Amygdala (tissue), 56 donors: ENCODE measurements at regions not wholly inside any gene's neighbourhood (a gene's known extent, or its start where the extent isn't known, plus 50 kb on each side); places are given as distances from the start of the nearest gene placed in this dataset.
A peak's percentile ranks its signal among the peaks of the same experiment; 100 is the strongest.
"Not testable (repeated sequence)": the region's sequence is repeated elsewhere in the genome, so short reads cannot be mapped to it uniquely, and the experiment has no call there.

Experiments used
- DNase-seq, 56 donors: peaks; one replicate each; lab custom pipeline; 2025; lab: John Stamatoyannopoulos, UW

- DNase-seq: no peak
Observed at GRCh38 chr12:127107744-127108143, 1159.2 kb upstream of the TMEM132C start.

- DNase-seq: peak in 33 of 56 donors; percentile 0 to 76 (median 22)
Observed at GRCh38 chr12:127108360-127109215, 1158.4 kb upstream of the TMEM132C start.

- DNase-seq: no peak
Observed at GRCh38 chr12:127113945-127114344, 1153.0 kb upstream of the TMEM132C start.

- no peak for DNase-seq
Observed at GRCh38 chr12:127115468-127116035, 1151.4 kb upstream of the TMEM132C start.

GRCh38 chr12:127118251-127118650 is 1148.7 kb upstream of the TMEM132C start:
- DNase-seq: no peak

GRCh38 chr12:127119600-127120140 is 1147.3 kb upstream of the TMEM132C start:
- no peak for DNase-seq

- DNase-seq: no peak
Observed at GRCh38 chr12:127120851-127121250, 1146.1 kb upstream of the TMEM132C start.

GRCh38 chr12:127121494-127122084 is 1145.4 kb upstream of the TMEM132C start:
- DNase-seq: no peak

- no peak for DNase-seq
Observed at GRCh38 chr12:127125607-127126259, 1141.2 kb upstream of the TMEM132C start.

- no peak for DNase-seq
Observed at GRCh38 chr12:127126260-127126628, 1140.7 kb upstream of the TMEM132C start.

GRCh38 chr12:127127897-127128296 is 1139.1 kb upstream of the TMEM132C start:
- DNase-seq: no peak

GRCh38 chr12:127130506-127131124 is 1136.4 kb upstream of the TMEM132C start:
- no peak for DNase-seq

- no peak for DNase-seq
Observed at GRCh38 chr12:127133675-127134335, 1133.2 kb upstream of the TMEM132C start.

GRCh38 chr12:127140864-127141484 is 1126.0 kb upstream of the TMEM132C start:
- DNase-seq: not testable (repeated sequence)

GRCh38 chr12:127143020-127143419 is 1124.0 kb upstream of the TMEM132C start:
- no peak for DNase-seq

- no peak for DNase-seq
Observed at GRCh38 chr12:127144770-127145169, 1122.2 kb upstream of the TMEM132C start.

GRCh38 chr12:127145241-127145928 is 1121.6 kb upstream of the TMEM132C start:
- no peak for DNase-seq

- peak in 49 of 56 donors; percentile 16 to 82 (median 59) for DNase-seq
Observed at GRCh38 chr12:127145929-127146789, 1120.8 kb upstream of the TMEM132C start.
